ENCODE measurements at regions not wholly inside any gene's neighbourhood (a gene's known extent, or its start where the extent isn't known, plus 50 kb on each side); places are given as distances from the start of the nearest gene placed in this dataset.
"Not testable (repeated sequence)": the region's sequence is repeated elsewhere in the genome, so short reads cannot be mapped to it uniquely, and the experiment has no call there.

- H3K27ac Mint-ChIP-seq = no peak overlapping the region
- no peaks in the 10 kb centered on the region for H3K36me3 Mint-ChIP-seq (ENCODE audit: low read depth)
These were observed 88.2 kb downstream of the GJA1 start for GRCh38 chr6:121523628-121524027.

GRCh38 chr6:121526282-121526681 is 90.8 kb downstream of the GJA1 start:
- Mint-ChIP-seq H3K4me1 (ENCODE audit: low read depth) (no peaks in the 10 kb centered on the region), H3K27me3 (ENCODE audit: low read depth) (no peaks in the 10 kb centered on the region), H3K9me3 (no peaks in the 10 kb centered on the region), H3K27ac (no peak overlapping the region), H3K4me3 (ENCODE audit: low read depth) (no peak overlapping the region), H3K36me3 (ENCODE audit: low read depth) (no peaks in the 10 kb centered on the region)
- DNase-seq (ENCODE audit: low spot score) = no peak
- intact Hi-C loops (cut with micrococcal nuclease) = no loop called here

More at GRCh38 chr6:121523628-121524027, 88.2 kb downstream of the GJA1 start:
- H3K4me1 Mint-ChIP-seq (ENCODE audit: low read depth) = no peaks in the 10 kb centered on the region
- no peaks in the 10 kb centered on the region for H3K27me3 Mint-ChIP-seq (ENCODE audit: low read depth)
- no peaks in the 10 kb centered on the region for H3K9me3 Mint-ChIP-seq
- no peak for DNase-seq (ENCODE audit: low spot score)
- intact Hi-C loops (cut with micrococcal nuclease) = no loop called here
- no peak overlapping the region for H3K4me3 Mint-ChIP-seq (ENCODE audit: low read depth)

- no peak overlapping the region for H3K4me3 Mint-ChIP-seq (ENCODE audit: low read depth)
- no peaks in the 10 kb centered on the region for H3K4me1 Mint-ChIP-seq (ENCODE audit: low read depth)
- no peak for DNase-seq (ENCODE audit: low spot score)
- no peaks in the 10 kb centered on the region for H3K9me3 Mint-ChIP-seq
- intact Hi-C loops (cut with micrococcal nuclease) = no loop called here
- no peak overlapping the region for H3K27ac Mint-ChIP-seq
- no peaks in the 10 kb centered on the region for H3K36me3 Mint-ChIP-seq (ENCODE audit: low read depth)
- H3K27me3 Mint-ChIP-seq (ENCODE audit: low read depth) = no peaks in the 10 kb centered on the region
These were observed 96.3 kb downstream of the GJA1 start for GRCh38 chr6:121531658-121532169.

- Mint-ChIP-seq H3K36me3 (ENCODE audit: low read depth) (no peaks in the 10 kb centered on the region), H3K27me3 (ENCODE audit: low read depth) (no peaks in the 10 kb centered on the region), H3K4me3 (ENCODE audit: low read depth) (no peak overlapping the region), H3K4me1 (ENCODE audit: low read depth) (no peaks in the 10 kb centered on the region), H3K27ac (no peak overlapping the region), H3K9me3 (no peaks in the 10 kb centered on the region)
- intact Hi-C loops (cut with micrococcal nuclease) = no loop called here
- no peak for DNase-seq (ENCODE audit: low spot score)
These were observed 97.9 kb downstream of the GJA1 start for GRCh38 chr6:121533321-121533841.

GRCh38 chr6:121535777-121536176 is 100.3 kb downstream of the GJA1 start:
- Mint-ChIP-seq H3K36me3 (ENCODE audit: low read depth) (no peaks in the 10 kb centered on the region), H3K9me3 (no peaks in the 10 kb centered on the region), H3K27me3 (ENCODE audit: low read depth) (no peaks in the 10 kb centered on the region), H3K27ac (no peak overlapping the region), H3K4me1 (ENCODE audit: low read depth) (no peaks in the 10 kb centered on the region), H3K4me3 (ENCODE audit: low read depth) (no peak overlapping the region)
- intact Hi-C loops (cut with micrococcal nuclease) = no loop called here
- no peak for DNase-seq (ENCODE audit: low spot score)

GRCh38 chr6:121536345-121536744 is 100.9 kb downstream of the GJA1 start:
- Mint-ChIP-seq H3K4me1 (ENCODE audit: low read depth) (no peaks in the 10 kb centered on the region), H3K27ac (no peak overlapping the region), H3K27me3 (ENCODE audit: low read depth) (no peaks in the 10 kb centered on the region), H3K4me3 (ENCODE audit: low read depth) (no peak overlapping the region), H3K9me3 (no peaks in the 10 kb centered on the region), H3K36me3 (ENCODE audit: low read depth) (no peaks in the 10 kb centered on the region)
- no peak for DNase-seq (ENCODE audit: low spot score)
- intact Hi-C loops (cut with micrococcal nuclease) = no loop called here

- Mint-ChIP-seq H3K27ac (no peak overlapping the region), H3K36me3 (ENCODE audit: low read depth) (no peaks in the 10 kb centered on the region), H3K4me1 (ENCODE audit: low read depth) (no peaks in the 10 kb centered on the region), H3K9me3 (no peaks in the 10 kb centered on the region), H3K27me3 (ENCODE audit: low read depth) (no peaks in the 10 kb centered on the region), H3K4me3 (ENCODE audit: low read depth) (no peak overlapping the region)
- no peak for DNase-seq (ENCODE audit: low spot score)
- intact Hi-C loops (cut with micrococcal nuclease) = no loop called here
These were observed 104.0 kb downstream of the GJA1 start for GRCh38 chr6:121539439-121539838.

GRCh38 chr6:121540210-121540609 is 104.8 kb downstream of the GJA1 start:
- H3K27ac Mint-ChIP-seq = no peak overlapping the region
- H3K27me3 Mint-ChIP-seq (ENCODE audit: low read depth) = no peaks in the 10 kb centered on the region
- no peaks in the 10 kb centered on the region for H3K9me3 Mint-ChIP-seq
- no peaks in the 10 kb centered on the region for H3K4me1 Mint-ChIP-seq (ENCODE audit: low read depth)
- no peaks in the 10 kb centered on the region for H3K36me3 Mint-ChIP-seq (ENCODE audit: low read depth)
- no peak overlapping the region for H3K4me3 Mint-ChIP-seq (ENCODE audit: low read depth)
- DNase-seq (ENCODE audit: low spot score) = no peak
- intact Hi-C loops (cut with micrococcal nuclease) = no loop called here

GRCh38 chr6:121544691-121545090 is 109.2 kb downstream of the GJA1 start:
- Mint-ChIP-seq H3K27me3 (ENCODE audit: low read depth) (no peaks in the 10 kb centered on the region), H3K36me3 (ENCODE audit: low read depth) (no peaks in the 10 kb centered on the region), H3K4me1 (ENCODE audit: low read depth) (no peaks in the 10 kb centered on the region), H3K9me3 (no peaks in the 10 kb centered on the region), H3K27ac (no peak overlapping the region), H3K4me3 (ENCODE audit: low read depth) (no peak overlapping the region)
- intact Hi-C loops (cut with micrococcal nuclease) = no loop called here
- no peak for DNase-seq (ENCODE audit: low spot score)

GRCh38 chr6:121548131-121548530 is 112.7 kb downstream of the GJA1 start:
- H3K27me3 Mint-ChIP-seq (ENCODE audit: low read depth) = no peaks in the 10 kb centered on the region
- no peaks in the 10 kb centered on the region for H3K36me3 Mint-ChIP-seq (ENCODE audit: low read depth)
- H3K4me1 Mint-ChIP-seq (ENCODE audit: low read depth) = no peaks in the 10 kb centered on the region
- intact Hi-C loops (cut with micrococcal nuclease) = no loop called here
- DNase-seq (ENCODE audit: low spot score) = no peak
- H3K9me3 Mint-ChIP-seq = no peaks in the 10 kb centered on the region
- no peak overlapping the region for H3K27ac Mint-ChIP-seq
- H3K4me3 Mint-ChIP-seq (ENCODE audit: low read depth) = no peak overlapping the region

GRCh38 chr6:121549736-121550135 is 114.3 kb downstream of the GJA1 start:
- intact Hi-C loops (cut with micrococcal nuclease) = no loop called here
- DNase-seq (ENCODE audit: low spot score) = no peak
- Mint-ChIP-seq H3K27me3 (ENCODE audit: low read depth) (no peaks in the 10 kb centered on the region), H3K27ac (no peak overlapping the region), H3K9me3 (no peaks in the 10 kb centered on the region), H3K4me3 (ENCODE audit: low read depth) (no peak overlapping the region), H3K36me3 (ENCODE audit: low read depth) (no peaks in the 10 kb centered on the region), H3K4me1 (ENCODE audit: low read depth) (no peaks in the 10 kb centered on the region)

- Mint-ChIP-seq H3K36me3 (ENCODE audit: low read depth) (no peaks in the 10 kb centered on the region), H3K4me3 (ENCODE audit: low read depth) (no peak overlapping the region), H3K27me3 (ENCODE audit: low read depth) (no peaks in the 10 kb centered on the region), H3K27ac (no peak overlapping the region), H3K4me1 (ENCODE audit: low read depth) (no peaks in the 10 kb centered on the region), H3K9me3 (no peaks in the 10 kb centered on the region)
- intact Hi-C loops (cut with micrococcal nuclease) = no loop called here
- no peak for DNase-seq (ENCODE audit: low spot score)
These were observed 115.1 kb downstream of the GJA1 start for GRCh38 chr6:121550491-121551010.

GRCh38 chr6:121555201-121555600 is 119.8 kb downstream of the GJA1 start:
- H3K27ac Mint-ChIP-seq = no peak overlapping the region

GRCh38 chr6:121556149-121556548 is 120.7 kb downstream of the GJA1 start:
- H3K4me1 Mint-ChIP-seq (ENCODE audit: low read depth); H3K4me3 Mint-ChIP-seq (ENCODE audit: low read depth); H3K27me3 Mint-ChIP-seq (ENCODE audit: low read depth); DNase-seq (ENCODE audit: low spot score); intact Hi-C loops (cut with micrococcal nuclease); H3K36me3 Mint-ChIP-seq (ENCODE audit: low read depth); H3K27ac Mint-ChIP-seq; H3K9me3 Mint-ChIP-seq: not testable (repeated sequence)

More at GRCh38 chr6:121555201-121555600, 119.8 kb downstream of the GJA1 start:
- no peaks in the 10 kb centered on the region for H3K27me3 Mint-ChIP-seq (ENCODE audit: low read depth)
- H3K36me3 Mint-ChIP-seq (ENCODE audit: low read depth) = no peaks in the 10 kb centered on the region
- DNase-seq (ENCODE audit: low spot score) = no peak
- intact Hi-C loops (cut with micrococcal nuclease) = no loop called here
- H3K4me3 Mint-ChIP-seq (ENCODE audit: low read depth) = no peak overlapping the region
- H3K9me3 Mint-ChIP-seq = no peaks in the 10 kb centered on the region
- H3K4me1 Mint-ChIP-seq (ENCODE audit: low read depth) = no peaks in the 10 kb centered on the region

All from activated T-helper 2 cell treated with anti-CD3 and anti-CD28 coated beads, Interferon-gamma antibody, Interleukin-2, Interleukin-4, amounts not matched to agents 10 μg/mL and 5 μg/mL and 100 μg/mL, durations not matched to agents 14 hours and 24 hours and 36 hours (primary cell).